ENCODE measurements at regions not wholly inside any gene's neighbourhood (a gene's known extent, or its start where the extent isn't known, plus 50 kb on each side); places are given as distances from the start of the nearest gene placed in this dataset.

GRCh38 chr5:15168358-15168757 lies 296.8 kb upstream of the ANKH start:
- Histone ChIP-seq H3K36me3 (replicated peaks; ENCODE audit: insufficient read depth, low read length) (no peaks in the 10 kb centered on the region), H3K4me3 (ENCODE audit: low read length) (no peak overlapping the region), H3F3A (ENCODE audit: insufficient read depth, low read length) (no peaks in the 10 kb centered on the region), H3K4me2 (ENCODE audit: low read depth, low read length) (no peak overlapping the region), H3K9me3 (replicated peaks; ENCODE audit: insufficient read depth, low read length) (no peaks in the 10 kb centered on the region), H3K79me2 (ENCODE audit: low read length) (no peaks in the 10 kb centered on the region), H2AFZ (ENCODE audit: low read length) (no peak overlapping the region), H3K27me3 (replicated peaks; ENCODE audit: insufficient read depth, low read length) (no peaks in the 10 kb centered on the region), H3K27ac (ENCODE audit: low read length) (no peak overlapping the region), H3K9me2 (replicated peaks; ENCODE audit: insufficient read depth, low read length) (no peaks in the 10 kb centered on the region), H3K9ac (ENCODE audit: low read length) (no peak overlapping the region), H4K20me1 (ENCODE audit: insufficient read depth, low read length) (no peaks in the 10 kb centered on the region), H3K4me1 (ENCODE audit: low read length) (no peaks in the 10 kb centered on the region)
- DNase-seq, result no peak
- TF ChIP-seq EZH2 (optimal IDR thresholded peaks at IDR 0.05; ENCODE audit: low read depth, low read length), result no peak
- TF ChIP-seq, protein P1, sequence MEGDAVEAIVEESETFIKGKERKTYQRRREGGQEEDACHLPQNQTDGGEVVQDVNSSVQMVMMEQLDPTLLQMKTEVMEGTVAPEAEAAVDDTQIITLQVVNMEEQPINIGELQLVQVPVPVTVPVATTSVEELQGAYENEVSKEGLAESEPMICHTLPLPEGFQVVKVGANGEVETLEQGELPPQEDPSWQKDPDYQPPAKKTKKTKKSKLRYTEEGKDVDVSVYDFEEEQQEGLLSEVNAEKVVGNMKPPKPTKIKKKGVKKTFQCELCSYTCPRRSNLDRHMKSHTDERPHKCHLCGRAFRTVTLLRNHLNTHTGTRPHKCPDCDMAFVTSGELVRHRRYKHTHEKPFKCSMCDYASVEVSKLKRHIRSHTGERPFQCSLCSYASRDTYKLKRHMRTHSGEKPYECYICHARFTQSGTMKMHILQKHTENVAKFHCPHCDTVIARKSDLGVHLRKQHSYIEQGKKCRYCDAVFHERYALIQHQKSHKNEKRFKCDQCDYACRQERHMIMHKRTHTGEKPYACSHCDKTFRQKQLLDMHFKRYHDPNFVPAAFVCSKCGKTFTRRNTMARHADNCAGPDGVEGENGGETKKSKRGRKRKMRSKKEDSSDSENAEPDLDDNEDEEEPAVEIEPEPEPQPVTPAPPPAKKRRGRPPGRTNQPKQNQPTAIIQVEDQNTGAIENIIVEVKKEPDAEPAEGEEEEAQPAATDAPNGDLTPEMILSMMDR (IDR thresholded peaks at IDR 0.05; ENCODE audit: low read length), result no peak

DNA sequence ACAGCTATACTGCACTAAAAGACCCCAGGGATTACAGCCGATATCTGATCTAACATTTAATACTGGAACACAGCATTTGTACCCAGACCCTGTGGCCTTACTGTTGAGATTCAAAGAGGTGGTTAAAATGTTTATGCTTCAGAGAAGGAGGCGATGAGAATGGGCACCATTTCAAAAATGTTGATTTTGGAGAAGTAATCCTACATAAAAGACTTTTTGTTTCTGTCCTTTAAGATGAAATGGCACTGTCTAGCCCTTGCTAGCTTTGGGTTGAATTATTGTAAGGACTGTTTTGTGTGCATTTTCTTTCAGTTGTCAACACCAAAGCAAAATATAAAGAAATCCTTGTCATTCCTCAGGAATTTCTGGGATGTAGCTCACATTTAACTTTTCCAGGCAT lies 288.5 kb upstream of the ANKH start:
- Histone ChIP-seq H3K27ac (ENCODE audit: low read length) (no peak overlapping the region), H3K4me3 (ENCODE audit: low read length) (no peak overlapping the region), H3K9me2 (replicated peaks; ENCODE audit: insufficient read depth, low read length) (no peaks in the 10 kb centered on the region), H3K9ac (ENCODE audit: low read length) (no peak overlapping the region), H3K79me2 (ENCODE audit: low read length) (no peaks in the 10 kb centered on the region), H3F3A (ENCODE audit: insufficient read depth, low read length) (no peaks in the 10 kb centered on the region), H3K4me1 (ENCODE audit: low read length) (no peaks in the 10 kb centered on the region), H3K27me3 (replicated peaks; ENCODE audit: insufficient read depth, low read length) (no peaks in the 10 kb centered on the region), H4K20me1 (ENCODE audit: insufficient read depth, low read length) (no peaks in the 10 kb centered on the region), H2AFZ (ENCODE audit: low read length) (no peak overlapping the region), H3K36me3 (replicated peaks; ENCODE audit: insufficient read depth, low read length) (no peaks in the 10 kb centered on the region), H3K4me2 (ENCODE audit: low read depth, low read length) (no peak overlapping the region), H3K9me3 (replicated peaks; ENCODE audit: insufficient read depth, low read length) (no peaks in the 10 kb centered on the region)
- no peak for TF ChIP-seq EZH2 (optimal IDR thresholded peaks at IDR 0.05; ENCODE audit: low read depth, low read length)
- TF ChIP-seq, protein P1 (IDR thresholded peaks at IDR 0.05; ENCODE audit: low read length), result no peak
- TF ChIP-seq EZH2phosphoT487 (IDR thresholded peaks at IDR 0.05; ENCODE audit: low read length), result no peak
- no peak for DNase-seq

GRCh38 chr5:15159606-15160005 lies 288.0 kb upstream of the ANKH start:
- Histone ChIP-seq H3K79me2 (ENCODE audit: low read length) (no peaks in the 10 kb centered on the region), H3K27ac (ENCODE audit: low read length) (no peak overlapping the region), H3K4me3 (ENCODE audit: low read length) (no peak overlapping the region), H4K20me1 (ENCODE audit: insufficient read depth, low read length) (no peaks in the 10 kb centered on the region), H3K9me3 (replicated peaks; ENCODE audit: insufficient read depth, low read length) (no peaks in the 10 kb centered on the region), H3K9me2 (replicated peaks; ENCODE audit: insufficient read depth, low read length) (no peaks in the 10 kb centered on the region), H3K9ac (ENCODE audit: low read length) (no peak overlapping the region), H2AFZ (ENCODE audit: low read length) (no peak overlapping the region), H3F3A (ENCODE audit: insufficient read depth, low read length) (no peaks in the 10 kb centered on the region), H3K36me3 (replicated peaks; ENCODE audit: insufficient read depth, low read length) (no peaks in the 10 kb centered on the region), H3K4me1 (ENCODE audit: low read length) (no peaks in the 10 kb centered on the region), H3K27me3 (replicated peaks; ENCODE audit: insufficient read depth, low read length) (no peaks in the 10 kb centered on the region), H3K4me2 (ENCODE audit: low read depth, low read length) (no peak overlapping the region)
- DNase-seq, result no peak
- TF ChIP-seq EZH2phosphoT487 (IDR thresholded peaks at IDR 0.05; ENCODE audit: low read length), result no peak
- TF ChIP-seq, protein P1 (IDR thresholded peaks at IDR 0.05; ENCODE audit: low read length), result no peak
- no peak for TF ChIP-seq EZH2 (optimal IDR thresholded peaks at IDR 0.05; ENCODE audit: low read depth, low read length)

All from MM.1S (cell line).